Colonic mucosa (tissue), 4 donors: ENCODE measurements at regions not wholly inside any gene's neighbourhood (a gene's known extent, or its start where the extent isn't known, plus 50 kb on each side); places are given as distances from the start of the nearest gene placed in this dataset.

Experiments used
- DNase-seq: peaks from one replicate; pipeline ENCODE4 v3.0.0-alpha.2; 2020
- H3K27ac ChIP-seq: fragments of 200-600 bp; one replicate; pipeline ENCODE4 v1.8.0; 2021
- H3K27me3 ChIP-seq: fragments of 200-600 bp; one replicate; pipeline ENCODE4 v1.8.0; 2021
- H3K36me3 ChIP-seq: fragments of 200-600 bp; one replicate; pipeline ENCODE4 v1.8.0; 2021
- H3K4me1 ChIP-seq: fragments of 200-600 bp; one replicate; pipeline ENCODE4 v1.8.0; 2021; ENCODE audit warnings: mild to moderate bottlenecking
- H3K4me3 ChIP-seq: fragments of 200-600 bp; one replicate; pipeline ENCODE4 v1.8.0; 2021
- H3K9ac ChIP-seq, 2 donors: one replicate each; pipeline ENCODE4 v1.7.0; 2013; ENCODE audit warnings: control low read depth in 2 of 2, low read depth in 2 of 2, low read length in 2 of 2
- H3K9me3 ChIP-seq: fragments of 200-600 bp; one replicate; pipeline ENCODE4 v1.8.0; 2021
- CTCF ChIP-seq: fragments of 200-600 bp; IDR thresholded peaks from one replicate; pipeline ENCODE4 v1.8.0; 2022; ENCODE audit warnings: antibody characterized with exemption, mild to moderate bottlenecking
- intact Hi-C: fragments of 100-400 bp; cut with DNase I; formaldehyde crosslinking; loops from one replicate; pipeline ENCODE4 v1.14.1; 2022
- donor health status: healthy.
- donor health status: DM: no; HTN: no; CAD: no.
- donor health status: DM: no; HTN: no; CAD: no.

GRCh38 chr6:95127261-95127660 is 450.1 kb upstream of the MANEA start:
- H3K9ac ChIP-seq: no peak overlapping the region
- intact Hi-C loops: no loop called here

GRCh38 chr6:95128439-95128838 is 448.9 kb upstream of the MANEA start:
- no peaks in the 10 kb centered on the region for H3K9me3 ChIP-seq
- intact Hi-C loops: no loop called here
- no peak overlapping the region for H3K9ac ChIP-seq
- H3K27ac ChIP-seq: no peak overlapping the region
- H3K27me3 ChIP-seq: no peaks in the 10 kb centered on the region
- no peak for TF ChIP-seq CTCF
- H3K36me3 ChIP-seq: no peaks in the 10 kb centered on the region
- H3K4me3 ChIP-seq: no peak overlapping the region
- no peaks in the 10 kb centered on the region for H3K4me1 ChIP-seq
- DNase-seq: no peak

More at GRCh38 chr6:95127261-95127660, 450.1 kb upstream of the MANEA start:
- DNase-seq: no peak
- no peaks in the 10 kb centered on the region for H3K27me3 ChIP-seq
- no peaks in the 10 kb centered on the region for H3K9me3 ChIP-seq
- H3K27ac ChIP-seq: no peak overlapping the region
- H3K4me1 ChIP-seq: no peaks in the 10 kb centered on the region
- no peak for TF ChIP-seq CTCF
- H3K36me3 ChIP-seq: no peaks in the 10 kb centered on the region
- no peak overlapping the region for H3K4me3 ChIP-seq

- Histone ChIP-seq H3K4me1 (no peaks in the 10 kb centered on the region), H3K4me3 (no peak overlapping the region), H3K27me3 (no peaks in the 10 kb centered on the region), H3K27ac (no peak overlapping the region), H3K9ac (no peak overlapping the region), H3K36me3 (no peaks in the 10 kb centered on the region), H3K9me3 (no peaks in the 10 kb centered on the region)
- TF ChIP-seq CTCF: no peak
- DNase-seq: no peak
- intact Hi-C loops: no loop called here
Observed at GRCh38 chr6:95128947-95129346, 448.4 kb upstream of the MANEA start.

- Histone ChIP-seq H3K9ac (no peak overlapping the region), H3K9me3 (no peaks in the 10 kb centered on the region), H3K27ac (no peak overlapping the region), H3K27me3 (no peaks in the 10 kb centered on the region), H3K4me1 (no peaks in the 10 kb centered on the region), H3K36me3 (no peaks in the 10 kb centered on the region), H3K4me3 (no peak overlapping the region)
- intact Hi-C loops: no loop called here
- no peak for DNase-seq
- TF ChIP-seq CTCF: no peak
Observed at GRCh38 chr6:95133578-95133977, 443.8 kb upstream of the MANEA start.

GRCh38 chr6:95135182-95135581 is 442.2 kb upstream of the MANEA start:
- Histone ChIP-seq H3K9me3 (no peaks in the 10 kb centered on the region), H3K27ac (no peak overlapping the region), H3K4me1 (no peaks in the 10 kb centered on the region), H3K27me3 (no peaks in the 10 kb centered on the region), H3K9ac (no peak overlapping the region), H3K4me3 (no peak overlapping the region), H3K36me3 (no peaks in the 10 kb centered on the region)
- intact Hi-C loops: no loop called here
- no peak for DNase-seq
- TF ChIP-seq CTCF: no peak

GRCh38 chr6:95142101-95142500 is 435.2 kb upstream of the MANEA start:
- intact Hi-C loops: no loop called here
- no peak for DNase-seq
- no peak for TF ChIP-seq CTCF
- Histone ChIP-seq H3K27me3 (no peaks in the 10 kb centered on the region), H3K36me3 (no peaks in the 10 kb centered on the region), H3K27ac (no peak overlapping the region), H3K4me1 (no peaks in the 10 kb centered on the region), H3K4me3 (no peak overlapping the region), H3K9ac (no peak overlapping the region), H3K9me3 (no peaks in the 10 kb centered on the region)
